Neuronal stem cell (in vitro differentiated cells): ENCODE measurements at regions not wholly inside any gene's neighbourhood (a gene's known extent, or its start where the extent isn't known, plus 50 kb on each side); places are given as distances from the start of the nearest gene placed in this dataset.

Source experiments
- DNase-seq: peaks from one replicate; pipeline ENCODE4 v3.0.0-alpha.2; 2013; ENCODE audit warnings: low spot score
- H2AFZ ChIP-seq: one replicate; pipeline ENCODE4 v1.6.1; 2013; ENCODE audit warnings: mild to moderate bottlenecking, low read length, inconsistent platforms
- H2AK5ac ChIP-seq: 2 replicates; pipeline ENCODE4 v1.6.1; 2013; ENCODE audit warnings: low read depth, mild to moderate bottlenecking, inconsistent platforms, low read length, moderate library complexity, mixed read lengths
- H2BK120ac ChIP-seq: 2 replicates; pipeline ENCODE4 v1.6.1; 2013; ENCODE audit warnings: low read depth, mild to moderate bottlenecking, inconsistent platforms, low read length, moderate library complexity, mixed read lengths
- H2BK12ac ChIP-seq: one replicate; pipeline ENCODE4 v1.6.1; 2013; ENCODE audit warnings: low read length, inconsistent platforms
- H2BK15ac ChIP-seq: 2 replicates; pipeline ENCODE4 v1.6.1; 2013; ENCODE audit warnings: mild to moderate bottlenecking, low read length, inconsistent platforms, mixed read lengths
- H2BK5ac ChIP-seq: one replicate; pipeline ENCODE4 v1.6.1; 2013; ENCODE audit warnings: inconsistent platforms, mild to moderate bottlenecking, low read length, moderate library complexity
- H3K14ac ChIP-seq: one replicate; pipeline ENCODE4 v1.6.1; 2013; ENCODE audit warnings: low read length, inconsistent platforms
- H3K18ac ChIP-seq: 2 replicates; pipeline ENCODE4 v1.6.1; 2013; ENCODE audit warnings: low read length, inconsistent platforms
- H3K23ac ChIP-seq: 2 replicates; pipeline ENCODE4 v1.6.1; 2013; ENCODE audit warnings: low read depth, mild to moderate bottlenecking, mixed read lengths, low read length, inconsistent platforms; ENCODE audit not compliant: poor library complexity
- H3K27ac ChIP-seq: replicated peaks from 3 replicates; pipeline ENCODE4 v1.5.1; 2013; ENCODE audit warnings: low read length, inconsistent platforms
- H3K27me3 ChIP-seq, 3 experiments: 2 replicates each; pipeline ENCODE4 v1.6.1; 2013; ENCODE audit warnings: low read length in 3 of 3, mild to moderate bottlenecking in 2 of 3, inconsistent platforms in 1 of 3, low read depth in 1 of 3, mixed read lengths in 1 of 3, moderate library complexity in 1 of 3; ENCODE audit not compliant: control insufficient read depth in 3 of 3, insufficient read depth in 3 of 3
- H3K36me3 ChIP-seq, 2 donors: replicated peaks in 1 of 2; 2 replicates each; pipeline ENCODE4 v1.6.1; 2013; ENCODE audit warnings: low read length in 2 of 2; ENCODE audit not compliant: control insufficient read depth in 2 of 2, insufficient read depth in 2 of 2
- H3K4ac ChIP-seq: 2 replicates; pipeline ENCODE4 v1.6.1; 2013; ENCODE audit warnings: inconsistent platforms, mild to moderate bottlenecking, low read length, moderate library complexity
- H3K4me1 ChIP-seq, 2 donors: 1 replicate in 1 of 2; 2 replicates in 1 of 2; pipeline ENCODE4 v1.6.1; 2013; ENCODE audit warnings: low read length in 2 of 2, low read depth in 1 of 2; ENCODE audit not compliant: control insufficient read depth in 2 of 2, insufficient read depth in 1 of 2
- H3K4me2 ChIP-seq: one replicate; pipeline ENCODE4 v1.6.1; 2013; ENCODE audit warnings: mild to moderate bottlenecking, low read length, inconsistent platforms; ENCODE audit not compliant: insufficient read depth, poor library complexity, severe bottlenecking
- H3K4me3 ChIP-seq, 2 donors: 2 replicates each; pipeline ENCODE4 v1.5.1; 2013; ENCODE audit warnings: low read length in 2 of 2, mild to moderate bottlenecking in 2 of 2, inconsistent platforms in 1 of 2, moderate library complexity in 1 of 2
- H3K79me1 ChIP-seq: one replicate; pipeline ENCODE4 v1.6.1; 2013; ENCODE audit warnings: low read depth, mild to moderate bottlenecking, inconsistent platforms, low read length, moderate library complexity
- H3K9ac ChIP-seq: one replicate; pipeline ENCODE4 v1.6.1; 2013; ENCODE audit warnings: mild to moderate bottlenecking, low read depth, low read length, inconsistent platforms; ENCODE audit not compliant: poor library complexity
- H3K9me3 ChIP-seq, 2 donors: replicated peaks in 1 of 2; 2 replicates each; pipeline versions ENCODE3 to v1.6.1; 2013; ENCODE audit warnings: low read length in 2 of 2, mild to moderate bottlenecking in 2 of 2, inconsistent platforms in 1 of 2, low read depth in 1 of 2, mixed read lengths in 1 of 2, moderate library complexity in 1 of 2; ENCODE audit not compliant: control insufficient read depth in 2 of 2, insufficient read depth in 1 of 2
- H4K8ac ChIP-seq: one replicate; pipeline ENCODE4 v1.6.1; 2013; ENCODE audit warnings: low read depth, mild to moderate bottlenecking, inconsistent platforms, low read length, moderate library complexity
- H4K91ac ChIP-seq: one replicate; pipeline ENCODE4 v1.6.1; 2013; ENCODE audit warnings: low read length, low read depth, mild to moderate bottlenecking, inconsistent platforms; ENCODE audit not compliant: poor library complexity
- WGBS, 2 donors: extraction: QIAGEN DNeasy Blood & Tissue Kit; methylation state at CpG; one replicate each; pipeline ENCODE4 v1.1.7; 2013; ENCODE audit warnings: missing lambda C conversion rate in 2 of 2, mixed read lengths in 1 of 2; ENCODE audit not compliant: insufficient read length in 2 of 2, insufficient replicate concordance in 1 of 2; ENCODE audit errors: extremely low coverage in 2 of 2; 5-methylcytosine and 5-hydroxymethylcytosine counted together

DNA sequence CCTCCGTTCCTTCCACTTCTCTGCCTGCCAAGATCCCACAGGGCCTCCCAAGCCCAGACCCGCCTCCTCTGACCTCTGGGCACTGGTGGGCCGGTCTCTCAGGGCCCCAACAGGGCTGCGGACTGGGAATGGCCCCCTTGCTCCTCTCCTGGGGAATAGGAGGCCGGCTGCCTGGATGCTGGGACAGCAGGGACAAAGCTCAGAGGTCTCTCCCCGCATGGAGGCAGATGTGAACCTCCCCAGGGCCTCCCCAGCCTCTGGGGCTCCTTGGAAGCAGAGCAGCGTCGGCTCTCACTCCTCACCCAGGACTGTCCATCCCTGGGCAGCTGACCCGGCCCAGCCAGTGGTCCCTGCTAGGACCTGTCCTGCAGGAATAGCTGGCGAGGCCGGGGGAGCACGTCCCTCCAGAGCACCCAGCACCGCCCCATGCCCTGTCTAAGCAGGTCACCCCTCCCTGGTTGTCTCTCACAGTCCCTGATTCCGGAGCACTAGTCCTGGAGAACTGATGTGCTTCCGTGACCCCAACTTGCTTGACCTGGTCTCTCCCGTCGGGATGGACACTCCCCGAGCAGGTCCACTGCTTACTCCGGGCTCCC, 85.8 kb downstream of the RTL6 start:
- no peaks in the 10 kb centered on the region for H3K36me3 ChIP-seq
- no peak overlapping the region for H2BK120ac ChIP-seq
- no CpG with 5 or more reads among the region's 19 CpGs for WGBS, 2 donors
- H3K79me1 ChIP-seq = peaks cover under 1% of the 10 kb centered on the region
- peak overlapping the region; percentile 90 for H2AFZ ChIP-seq
- peak overlapping the region; percentile 36 for H2BK12ac ChIP-seq
- H3K4me3 ChIP-seq = no peak overlapping the region
- H3K4ac ChIP-seq = no peak overlapping the region
- H3K4me2 ChIP-seq = no peak overlapping the region
- peak overlapping the region; percentile 84 for H3K18ac ChIP-seq
- H4K91ac ChIP-seq = no peak overlapping the region
- peak overlapping the region; percentile 78 for H2BK15ac ChIP-seq
- H4K8ac ChIP-seq = no peak overlapping the region
- no peaks in the 10 kb centered on the region for H3K9me3 ChIP-seq
- peak overlapping the region; percentile 64 for H3K9ac ChIP-seq
- peaks cover 6 to 18% of the 10 kb centered on the region in 2 donors for H3K4me1 ChIP-seq
- peak overlapping the region; percentile 67 for H3K14ac ChIP-seq
- peaks cover 0 to 22% (median 0%) of the 10 kb centered on the region in 3 experiments for H3K27me3 ChIP-seq
- no peak overlapping the region for H3K23ac ChIP-seq
- no peak for DNase-seq
- no peak overlapping the region for H2BK5ac ChIP-seq
- H2AK5ac ChIP-seq = no peak overlapping the region
- H3K27ac ChIP-seq = no peak overlapping the region

DNA sequence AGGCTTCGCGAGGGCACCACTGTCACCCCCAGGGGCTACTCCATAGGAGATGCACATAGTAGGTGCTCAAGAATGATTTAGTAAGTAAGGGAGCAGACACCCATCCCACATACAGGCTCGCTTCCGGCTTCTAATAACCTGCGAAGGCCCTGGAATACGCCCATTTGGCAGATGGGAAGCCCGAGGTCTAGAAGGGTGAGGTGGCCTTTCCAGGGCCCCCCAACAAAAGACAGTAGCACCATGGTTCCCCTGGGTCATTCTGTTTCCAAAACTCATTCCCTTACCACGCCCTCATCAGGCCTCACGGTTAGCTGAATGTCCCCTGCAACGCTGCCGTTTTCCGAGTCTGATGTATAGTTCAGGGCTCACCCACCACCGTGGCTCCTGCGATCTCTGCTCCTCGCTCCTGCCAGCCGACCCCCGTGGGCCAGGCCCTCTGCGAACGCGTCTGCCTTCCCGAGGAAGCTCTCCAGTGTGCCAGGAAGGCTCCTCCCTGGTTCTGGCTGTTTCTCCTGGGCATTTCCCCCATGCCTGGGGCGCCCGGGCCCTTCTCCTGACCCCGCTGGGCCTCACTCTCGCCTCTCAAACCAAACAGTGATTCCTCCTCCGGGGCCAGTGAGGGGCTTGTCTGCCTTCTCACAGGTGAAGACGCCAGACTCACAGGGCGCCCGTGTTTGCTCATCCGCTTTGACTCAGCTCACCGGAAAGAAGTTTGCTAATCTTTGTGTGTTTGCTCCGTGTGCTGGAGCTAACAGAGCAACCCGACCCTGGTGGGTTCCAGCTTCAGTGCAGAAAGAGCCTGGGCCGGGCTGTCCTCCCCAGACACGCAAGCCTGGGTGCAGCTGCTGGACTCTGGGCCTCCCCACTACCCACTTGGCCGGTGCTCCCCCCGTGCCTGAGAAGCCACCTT, 86.6 kb downstream of the RTL6 start:
- Histone ChIP-seq H3K27me3 (peaks cover 0 to 22% (median 0%) of the 10 kb centered on the region in 3 experiments), H2BK12ac (no peak overlapping the region), H4K91ac (no peak overlapping the region), H3K79me1 (peaks cover 4% of the 10 kb centered on the region), H3K23ac (peak overlapping the region; percentile 20), H3K9me3 (no peaks in the 10 kb centered on the region), H3K9ac (peak overlapping the region; percentile 17), H3K4me2 (no peak overlapping the region), H3K4ac (no peak overlapping the region), H2BK15ac (peak overlapping the region; percentile 94), H3K18ac (peak overlapping the region; percentile 84), H3K4me1 (peaks cover 6 to 18% of the 10 kb centered on the region in 2 donors), H3K27ac (no peak overlapping the region), H4K8ac (peak overlapping the region; percentile 20), H2BK5ac (no peak overlapping the region), H2AK5ac (peak overlapping the region; percentile 95), H3K36me3 (no peaks in the 10 kb centered on the region), H2AFZ (peak overlapping the region; percentile 90), H3K4me3 (no peak overlapping the region), H3K14ac (peak overlapping the region; percentile 67), H2BK120ac (no peak overlapping the region)
- DNase-seq = no peak
- WGBS, 2 donors = no CpG with 5 or more reads among the region's 37 CpGs

DNA sequence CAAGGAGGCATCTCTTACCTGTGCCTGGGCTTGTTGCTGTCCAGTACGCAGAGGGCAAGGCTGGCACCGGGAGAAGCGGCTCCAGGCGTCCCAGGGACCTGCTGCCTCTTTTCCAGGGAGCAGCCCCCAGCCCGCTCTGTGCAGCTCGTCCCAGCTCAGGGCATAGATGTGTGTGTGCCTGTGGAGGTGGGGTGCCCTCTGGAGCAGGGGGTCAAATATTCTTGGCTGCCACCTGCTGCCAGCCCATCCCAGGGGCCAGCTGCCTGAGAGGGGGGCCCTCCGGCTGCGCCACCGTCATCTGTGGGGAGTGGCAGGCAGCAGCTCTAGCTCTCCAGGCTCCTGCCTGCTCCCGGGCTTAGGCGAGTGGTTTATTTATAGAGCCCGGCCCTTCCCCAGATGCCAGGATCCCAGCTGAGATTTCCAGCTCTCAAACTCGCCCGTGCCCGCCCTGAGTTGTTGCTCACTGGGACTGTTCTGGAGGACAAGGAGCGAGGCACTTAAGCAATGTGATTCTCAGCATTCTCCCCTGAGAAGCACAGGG, 87.5 kb downstream of the RTL6 start:
- H3K14ac ChIP-seq = no peak overlapping the region
- peak overlapping the region; percentile 15 for H3K9ac ChIP-seq
- H2BK15ac ChIP-seq = peak overlapping the region; percentile 94
- H3K4me3 ChIP-seq = no peak overlapping the region
- no peak overlapping the region for H2AFZ ChIP-seq
- H3K27ac ChIP-seq = no peak overlapping the region
- H2BK5ac ChIP-seq = peak overlapping the region; percentile 55
- WGBS, 2 donors = no CpG with 5 or more reads among the region's 16 CpGs
- no peak overlapping the region for H3K4ac ChIP-seq
- no peak overlapping the region for H3K23ac ChIP-seq
- H3K4me2 ChIP-seq = no peak overlapping the region
- H2BK120ac ChIP-seq = peak overlapping the region; percentile 79
- H3K4me1 ChIP-seq = peaks cover 6 to 18% of the 10 kb centered on the region in 2 donors
- peaks cover 4% of the 10 kb centered on the region for H3K79me1 ChIP-seq
- no peak overlapping the region for H4K8ac ChIP-seq
- no peak for DNase-seq
- H2BK12ac ChIP-seq = peak overlapping the region; percentile 30
- no peaks in the 10 kb centered on the region for H3K9me3 ChIP-seq
- H3K18ac ChIP-seq = peak overlapping the region; percentile 79
- peaks cover 0 to 22% (median 0%) of the 10 kb centered on the region in 3 experiments for H3K27me3 ChIP-seq
- H4K91ac ChIP-seq = peak overlapping the region; percentile 62
- H2AK5ac ChIP-seq = peak overlapping the region; percentile 95
- H3K36me3 ChIP-seq = no peaks in the 10 kb centered on the region

DNA sequence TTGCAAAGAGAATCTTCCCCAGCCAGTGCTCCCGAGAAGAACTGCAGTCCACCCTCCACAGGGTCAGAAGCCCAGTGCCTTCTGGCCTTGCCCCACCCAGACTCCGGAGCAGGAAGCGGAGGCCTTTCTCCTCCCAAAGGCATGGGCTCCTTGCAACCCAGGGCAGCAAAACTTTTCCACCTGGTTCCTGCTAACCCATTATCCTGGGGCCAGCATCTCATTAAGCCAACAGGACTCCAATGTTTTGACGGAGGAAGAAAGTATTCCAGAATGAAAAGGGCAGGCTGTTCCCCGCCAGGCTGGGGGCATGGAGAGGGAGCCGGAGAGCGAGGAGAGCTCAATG, 88.1 kb downstream of the RTL6 start:
- Histone ChIP-seq H3K9ac (peak overlapping the region; percentile 15), H3K18ac (peak overlapping the region; percentile 79), H2AK5ac (peak overlapping the region; percentile 95), H2BK15ac (peak overlapping the region; percentile 94), H3K27me3 (peaks cover 0 to 22% (median 0%) of the 10 kb centered on the region in 3 experiments), H3K4me1 (peaks cover 6 to 18% of the 10 kb centered on the region in 2 donors), H3K4me3 (no peak overlapping the region), H4K91ac (no peak overlapping the region), H3K4me2 (no peak overlapping the region), H2BK120ac (peak overlapping the region; percentile 79), H3K14ac (no peak overlapping the region), H3K36me3 (no peaks in the 10 kb centered on the region), H3K79me1 (peaks cover 4% of the 10 kb centered on the region), H2AFZ (peak overlapping the region; percentile 10), H3K4ac (no peak overlapping the region), H3K27ac (no peak overlapping the region), H3K23ac (no peak overlapping the region), H2BK5ac (peak overlapping the region; percentile 55), H2BK12ac (no peak overlapping the region), H3K9me3 (no peaks in the 10 kb centered on the region), H4K8ac (no peak overlapping the region)
- no CpG with 5 or more reads among the region's 7 CpGs for WGBS, 2 donors
- DNase-seq = no peak
